ENCODE measurements at regions not wholly inside any gene's neighbourhood (a gene's known extent, or its start where the extent isn't known, plus 50 kb on each side); places are given as distances from the start of the nearest gene placed in this dataset.

DNA sequence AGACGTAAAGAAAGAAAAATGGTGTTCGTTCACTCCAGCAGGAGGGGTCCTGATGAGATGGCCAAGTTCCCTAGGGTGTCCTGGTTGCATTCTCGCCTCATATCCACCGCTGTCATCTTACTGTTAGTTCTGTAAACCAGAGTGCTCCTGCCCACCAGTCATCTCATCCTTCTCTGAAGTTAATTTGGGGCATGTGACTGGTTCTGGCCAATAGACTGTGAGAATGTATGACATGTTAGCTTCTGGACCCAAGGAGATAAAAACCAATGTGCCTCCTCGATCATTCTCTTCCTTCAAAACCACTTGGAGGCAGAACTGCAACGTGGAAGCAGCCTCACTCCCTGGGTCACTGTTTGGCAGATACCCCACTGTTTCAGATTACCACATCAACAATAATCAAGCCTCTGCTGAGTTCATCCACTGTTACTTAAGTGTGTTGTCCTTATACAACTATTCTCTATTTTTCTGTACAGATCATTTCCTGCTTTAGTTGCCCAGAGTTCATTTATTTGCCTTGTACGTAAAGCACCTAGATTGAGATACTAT, 759.1 kb downstream of the TSN start:
- DNase-seq (ENCODE audit: extremely low read depth, low read depth) = no peak
- TF ChIP-seq CTCF (IDR thresholded peaks at IDR 0.05; ENCODE audit: low read depth, low read length) = no peak

DNA sequence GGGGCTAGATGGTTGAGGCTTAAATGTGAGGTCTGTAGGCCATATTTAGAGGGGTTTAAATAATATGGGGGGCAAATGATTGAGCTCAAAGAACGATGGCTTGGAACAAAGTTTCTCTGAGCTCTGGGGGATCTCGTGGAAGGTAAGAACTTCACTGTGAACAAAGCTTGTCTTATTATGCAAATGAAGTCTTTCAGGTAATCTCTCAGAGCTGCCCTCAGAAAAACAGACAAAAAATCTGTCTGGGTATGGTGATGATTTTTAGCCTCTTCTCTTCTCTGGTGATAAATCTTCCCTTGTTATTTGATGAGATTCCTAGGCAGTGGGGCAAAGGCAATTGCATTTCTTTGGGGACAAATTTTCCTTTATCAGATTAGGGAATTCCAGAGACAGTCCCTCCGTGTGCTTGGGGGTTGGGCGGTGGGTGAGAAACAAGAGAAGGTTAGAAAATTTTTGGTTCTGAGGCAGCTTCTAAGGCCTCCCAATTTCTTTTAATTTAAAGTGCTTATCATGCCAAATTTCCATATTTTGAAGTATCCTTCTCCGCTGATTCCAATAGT, 760.4 kb downstream of the TSN start:
- no peak for TF ChIP-seq CTCF (IDR thresholded peaks at IDR 0.05; ENCODE audit: low read depth, low read length)
- DNase-seq (ENCODE audit: extremely low read depth, low read depth) = no peak

- TF ChIP-seq CTCF (IDR thresholded peaks at IDR 0.05; ENCODE audit: low read depth, low read length) = no peak
- DNase-seq (ENCODE audit: extremely low read depth, low read depth) = no peak
These were observed 761.3 kb downstream of the TSN start for GRCh38 chr2:122516775-122517174.

DNA sequence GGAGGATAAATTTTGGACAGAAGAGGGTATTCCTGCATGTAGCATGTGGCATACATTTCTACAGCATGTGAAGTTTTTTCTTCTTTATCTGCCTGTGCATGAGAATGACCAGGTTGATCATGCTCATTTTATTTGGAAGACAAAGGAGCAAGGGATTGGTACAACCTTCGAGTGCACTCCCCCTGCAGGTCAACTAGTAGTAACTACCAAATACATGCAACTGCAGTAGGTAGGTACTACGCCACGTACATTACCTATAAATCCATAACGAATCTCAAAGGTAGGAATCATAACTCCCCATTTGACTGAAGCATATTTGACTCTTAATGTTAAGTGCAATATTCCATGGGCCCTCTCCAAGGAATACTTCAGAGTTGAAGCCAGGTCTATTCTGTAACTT, 763.9 kb downstream of the TSN start:
- TF ChIP-seq CTCF (IDR thresholded peaks at IDR 0.05; ENCODE audit: low read depth, low read length) = no peak; the same call in 1 of the 2 replicates
- DNase-seq (ENCODE audit: extremely low read depth, low read depth) = no peak

- TF ChIP-seq CTCF (IDR thresholded peaks at IDR 0.05; ENCODE audit: low read depth, low read length) = no peak
- no peak for DNase-seq (ENCODE audit: extremely low read depth, low read depth)
These were observed 764.6 kb downstream of the TSN start for GRCh38 chr2:122519821-122520611.

DNA sequence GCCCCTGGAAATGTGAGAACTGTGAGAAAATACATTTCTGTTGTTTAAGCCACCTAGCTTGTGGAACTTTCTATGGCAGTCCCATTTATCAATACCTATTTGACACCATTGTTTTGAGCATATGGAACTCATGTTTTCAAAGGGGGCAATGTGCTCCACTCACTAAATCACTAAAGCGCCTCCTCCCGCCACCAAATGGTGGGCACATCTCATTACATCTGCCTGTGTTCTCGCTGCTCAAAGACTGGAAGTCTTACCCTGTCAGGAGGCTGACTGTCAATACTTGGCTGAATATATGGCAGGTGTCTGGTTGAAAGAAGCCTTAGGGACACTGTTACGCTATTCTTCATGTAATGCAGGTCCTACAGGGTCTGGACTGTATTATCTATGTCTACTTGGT, 767.7 kb downstream of the TSN start:
- DNase-seq (ENCODE audit: extremely low read depth, low read depth) = no peak
- TF ChIP-seq CTCF (IDR thresholded peaks at IDR 0.05; ENCODE audit: low read depth, low read length) = no peak

DNA sequence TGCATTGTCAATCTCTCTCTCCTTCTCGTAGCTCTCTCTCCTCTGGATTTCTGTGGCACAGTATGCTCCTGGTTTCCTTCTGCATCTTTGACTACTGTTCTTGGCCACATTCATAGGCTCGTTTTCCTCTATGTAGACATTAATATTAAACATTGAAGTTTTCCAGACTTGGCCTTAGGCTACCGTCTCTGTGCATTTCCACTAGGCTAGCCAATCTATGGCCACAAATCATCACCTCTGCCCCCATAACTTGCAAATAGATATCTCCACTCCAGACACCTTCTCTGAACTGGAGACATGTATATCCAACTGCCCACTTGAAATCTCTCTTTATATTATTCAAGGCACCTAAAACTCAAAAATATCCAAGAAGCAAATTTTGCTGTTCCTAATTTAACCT, 768.5 kb downstream of the TSN start:
- no peak for DNase-seq (ENCODE audit: extremely low read depth, low read depth)
- TF ChIP-seq CTCF (IDR thresholded peaks at IDR 0.05; ENCODE audit: low read depth, low read length) = no peak
